ENCODE measurements at regions not wholly inside any gene's neighbourhood (a gene's known extent, or its start where the extent isn't known, plus 50 kb on each side); places are given as distances from the start of the nearest gene placed in this dataset.
"Not testable (repeated sequence)": the region's sequence is repeated elsewhere in the genome, so short reads cannot be mapped to it uniquely, and the experiment has no call there.

GRCh38 chr1:30525971-30526651, 197.3 kb downstream of the MATN1 start:
- no peak for DNase-seq

GRCh38 chr1:30525631-30525970, 197.8 kb downstream of the MATN1 start:
- DNase-seq = no peak

GRCh38 chr1:30524840-30525617, 198.4 kb downstream of the MATN1 start:
- DNase-seq = no peak

GRCh38 chr1:30524025-30524555, 199.3 kb downstream of the MATN1 start:
- not testable (repeated sequence) for DNase-seq

GRCh38 chr1:30523055-30524020, 200.0 kb downstream of the MATN1 start:
- DNase-seq = no peak

GRCh38 chr1:30522031-30523004, 201.1 kb downstream of the MATN1 start:
- DNase-seq = no peak

GRCh38 chr1:30521261-30521865, 202.0 kb downstream of the MATN1 start:
- DNase-seq = no peak

- DNase-seq = no peak
Observed at GRCh38 chr1:30520476-30520875, 202.9 kb downstream of the MATN1 start.

- no peak for DNase-seq
Observed at GRCh38 chr1:30519201-30519763, 204.1 kb downstream of the MATN1 start.

GRCh38 chr1:30518696-30519095, 204.7 kb downstream of the MATN1 start:
- DNase-seq = no peak

GRCh38 chr1:30518186-30518585, 205.2 kb downstream of the MATN1 start:
- no peak for DNase-seq

GRCh38 chr1:30517666-30518065, 205.7 kb downstream of the MATN1 start:
- not testable (repeated sequence) for DNase-seq

- not testable (repeated sequence) for DNase-seq
Observed at GRCh38 chr1:30517241-30517640, 206.1 kb downstream of the MATN1 start.

- DNase-seq = no peak
Observed at GRCh38 chr1:30516485-30516858, 206.9 kb downstream of the MATN1 start.

GRCh38 chr1:30515755-30516484, 207.5 kb downstream of the MATN1 start:
- no peak for DNase-seq

- no peak for DNase-seq
Observed at GRCh38 chr1:30514945-30515344, 208.4 kb downstream of the MATN1 start.

- DNase-seq = no peak
Observed at GRCh38 chr1:30514137-30514654, 209.2 kb downstream of the MATN1 start.

- DNase-seq = no peak
Observed at GRCh38 chr1:30513396-30514136, 209.8 kb downstream of the MATN1 start.

- no peak for DNase-seq
Observed at GRCh38 chr1:30512914-30513265, 210.5 kb downstream of the MATN1 start.

Data from bone marrow (tissue), 2 donors.